Ovary (tissue), 3 donors: ENCODE measurements at regions not wholly inside any gene's neighbourhood (a gene's known extent, or its start where the extent isn't known, plus 50 kb on each side); places are given as distances from the start of the nearest gene placed in this dataset.

ENCODE experiments used
- CTCF ChIP-seq, 3 donors: fragments of 450-650 bp in 2 of 3; fragments of 200-600 bp in 1 of 3; IDR thresholded peaks; one replicate each; pipeline versions ENCODE4 v1.5.1 to v1.8.0; 2016 to 2022; ENCODE audit warnings: antibody characterized with exemption in 3 of 3, mild to moderate bottlenecking in 1 of 3
- POLR2A ChIP-seq: fragments of 450-650 bp; IDR thresholded peaks from one replicate; pipeline ENCODE4 v1.6.1; 2017; ENCODE audit warnings: antibody characterized with exemption, mild to moderate bottlenecking, moderate library complexity
- donor health status: DM: no; HTN: no; CAD: no.

- TF ChIP-seq CTCF (IDR thresholded peaks at IDR 0.05): no peak
- TF ChIP-seq POLR2A: no peak
These were observed 146.5 kb upstream of the TNR start for GRCh38 chr1:175889848-175890247.
